Pancreas (tissue), 10 donors: ENCODE measurements at regions not wholly inside any gene's neighbourhood (a gene's known extent, or its start where the extent isn't known, plus 50 kb on each side); places are given as distances from the start of the nearest gene placed in this dataset.

Source experiments
- ATAC-seq, 4 donors: fragments of 200-7000 bp; cut with Tn5 transposase; one replicate each; pipeline versions ENCODE4 v1.8.0 to v1.9.1; 2020; ENCODE audit warnings: mild to moderate bottlenecking in 4 of 4, moderate library complexity in 4 of 4
- DNase-seq, 6 donors: peaks; one replicate each; pipeline ENCODE4 v3.0.0-alpha.2; 2020
- FAIRE-seq: peaks from 2 replicates; lab custom pipeline; 2012; peaks lifted over from hg19 to GRCh38; lab: Jason Lieb, UNC
- H3K27ac ChIP-seq, 4 donors: fragments of 200-600 bp; sonication (generic); 1 replicate in 3 of 4; 2 replicates in 1 of 4; pipeline versions ENCODE4 v1.5.0 to v1.8.0; 2020
- H3K27me3 ChIP-seq, 4 donors: fragments of 200-600 bp; one replicate each; pipeline ENCODE4 v1.8.0; 2021
- H3K36me3 ChIP-seq, 3 donors: fragments of 200-600 bp; sonication (generic) in 1 of 3; one replicate each; pipeline versions ENCODE4 v1.5.0 to v1.8.0; 2020 to 2021
- H3K4me1 ChIP-seq, 3 donors: fragments of 200-600 bp; one replicate each; pipeline ENCODE4 v1.8.0; 2021
- H3K4me3 ChIP-seq, 4 donors: fragments of 200-600 bp; sonication (generic) in 2 of 4; one replicate each; pipeline versions ENCODE4 v1.5.0 to v1.8.0; 2020 to 2021
- H3K9me3 ChIP-seq, 4 donors: fragments of 200-600 bp; one replicate each; pipeline ENCODE4 v1.8.0; 2021
- CTCF ChIP-seq, 4 donors: fragments of 200-600 bp; sonication (generic) in 3 of 4; IDR thresholded peaks; one replicate each; pipeline versions ENCODE4 v1.5.0 to v1.8.0; 2021; ENCODE audit warnings: antibody characterized with exemption in 4 of 4
- WGBS, 2 donors: extraction: QIAGEN DNeasy Blood & Tissue Kit; methylation state at CpG; one replicate each; pipeline ENCODE4 v1.1.7; 2013; 5-methylcytosine and 5-hydroxymethylcytosine counted together
- intact Hi-C, 3 donors: fragments of 100-400 bp; cut with DNase I; formaldehyde crosslinking; loops; one replicate each; pipeline versions ENCODE4 v1.11.1 to v1.14.2; 2022
- donor health status: healthy with polysubstance abuse.
- donor health status: DM: no; HTN: no; CAD: no; lungs with moderate emphysema.
- donor health status: DM: no; HTN: no; CAD: no.
- donor health status: control.
- donor health status: control.
- donor health status: Bipolar disorder and iron deficiency.
- donor health status: DM: yes; HTN: yes; CAD: no.
- donor health status: DM: no; HTN: no; CAD: no.
- donor health status: DM: no; HTN: no; CAD: no.
- donor health status: DM: yes; HTN: yes; CAD: no.

GRCh38 chr5:120954255-120954654 is 490.2 kb downstream of the PRR16 start:
- FAIRE-seq (no peak), ATAC-seq (no peak), DNase-seq (no peak)
- no peaks in the 10 kb centered on the region for H3K27me3 ChIP-seq
- no peaks in the 10 kb centered on the region for H3K9me3 ChIP-seq
- no peak for TF ChIP-seq CTCF (IDR thresholded peaks at IDR 0.05)
- H3K4me3 ChIP-seq = no peak overlapping the region
- H3K27ac ChIP-seq = no peak overlapping the region
- no peaks in the 10 kb centered on the region for H3K4me1 ChIP-seq
- intact Hi-C loops = no loop called here
- H3K36me3 ChIP-seq = no peaks in the 10 kb centered on the region

- intact Hi-C loops = no loop called here
- H3K4me3 ChIP-seq = no peak overlapping the region
- H3K9me3 ChIP-seq = no peaks in the 10 kb centered on the region
- no peaks in the 10 kb centered on the region for H3K27me3 ChIP-seq
- TF ChIP-seq CTCF (IDR thresholded peaks at IDR 0.05) = no peak
- DNase-seq = no peak
- H3K4me1 ChIP-seq = no peaks in the 10 kb centered on the region
- no peak for ATAC-seq
- H3K27ac ChIP-seq = no peak overlapping the region
- no peaks in the 10 kb centered on the region for H3K36me3 ChIP-seq
- no peak for FAIRE-seq
Observed at GRCh38 chr5:120955795-120956194, 491.7 kb downstream of the PRR16 start.

- ATAC-seq (no peak), FAIRE-seq (no peak), DNase-seq (no peak)
- Histone ChIP-seq H3K36me3 (no peaks in the 10 kb centered on the region), H3K9me3 (no peaks in the 10 kb centered on the region), H3K4me1 (no peaks in the 10 kb centered on the region), H3K27me3 (no peaks in the 10 kb centered on the region), H3K4me3 (no peak overlapping the region), H3K27ac (no peak overlapping the region)
- no peak for TF ChIP-seq CTCF (IDR thresholded peaks at IDR 0.05)
- 82 to 91% methylated on average over 7 of the region's 7 CpGs for WGBS, 2 donors
- intact Hi-C loops = no loop called here
Observed at GRCh38 chr5:120958877-120959485, 494.9 kb downstream of the PRR16 start.

- DNase-seq (no peak), ATAC-seq (no peak), FAIRE-seq (no peak)
- WGBS, 2 donors = 86 to 100% methylated on average over 1 of the region's 1 CpG
- Histone ChIP-seq H3K4me3 (no peak overlapping the region), H3K36me3 (no peaks in the 10 kb centered on the region), H3K27me3 (no peaks in the 10 kb centered on the region), H3K27ac (no peak overlapping the region), H3K9me3 (no peaks in the 10 kb centered on the region), H3K4me1 (no peaks in the 10 kb centered on the region)
- TF ChIP-seq CTCF (IDR thresholded peaks at IDR 0.05) = no peak
- intact Hi-C loops = no loop called here
Observed at GRCh38 chr5:120960510-120960909, 496.4 kb downstream of the PRR16 start.

GRCh38 chr5:120967366-120967765 is 503.3 kb downstream of the PRR16 start:
- no peak for TF ChIP-seq CTCF (IDR thresholded peaks at IDR 0.05)
- no peak for ATAC-seq
- FAIRE-seq = no peak
- intact Hi-C loops = no loop called here
- Histone ChIP-seq H3K36me3 (no peaks in the 10 kb centered on the region), H3K27ac (no peak overlapping the region), H3K4me3 (no peak overlapping the region), H3K4me1 (no peaks in the 10 kb centered on the region), H3K9me3 (no peaks in the 10 kb centered on the region), H3K27me3 (no peaks in the 10 kb centered on the region)
- DNase-seq = no peak
